Activated CD4-positive, alpha-beta T cell treated with anti-CD3 and anti-CD28 coated beads, Interleukin-2, amount 50 U/mL, for 48 hours (primary cell): ENCODE measurements at regions not wholly inside any gene's neighbourhood (a gene's known extent, or its start where the extent isn't known, plus 50 kb on each side); places are given as distances from the start of the nearest gene placed in this dataset.

Experiments used
- DNase-seq, 2 experiments: peaks; one replicate each; pipeline ENCODE4 v3.0.0-alpha.2; 2020

- no peak for DNase-seq
Observed at GRCh38 chr2:226680719-226681118, 118.9 kb downstream of the IRS1 start.

DNA sequence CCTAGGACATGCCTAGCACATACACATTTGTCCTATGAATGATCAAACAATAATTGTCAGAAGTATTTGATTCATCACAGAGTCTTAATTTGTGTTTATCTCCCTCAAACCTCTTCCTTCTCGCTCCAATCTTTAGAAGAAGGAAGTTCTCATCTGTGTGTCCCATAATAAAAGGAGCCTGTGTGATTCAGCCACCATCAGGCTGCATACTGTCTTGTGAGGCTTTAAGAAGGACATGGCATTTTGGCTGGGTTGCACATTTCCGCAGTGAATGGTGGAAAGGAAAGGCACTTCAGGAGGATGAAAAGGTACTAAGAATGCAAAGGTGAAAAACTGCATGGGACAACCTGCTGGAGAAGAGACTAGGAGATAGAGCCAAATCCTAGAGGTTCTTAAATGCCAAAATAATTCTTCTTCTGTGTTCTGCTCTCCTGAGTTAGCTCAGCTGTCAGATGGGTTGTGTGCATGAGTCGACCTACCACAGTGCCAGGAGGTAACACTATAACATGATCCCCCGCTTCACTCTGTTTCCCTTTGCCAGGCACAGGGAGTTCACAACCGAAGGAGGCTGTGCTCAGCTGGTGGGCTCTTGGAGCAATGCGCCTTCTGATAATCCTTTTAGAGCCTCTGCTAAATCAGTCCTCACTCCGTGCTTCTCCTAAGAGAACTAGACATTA is 120.1 kb downstream of the IRS1 start:
- no peak for DNase-seq

DNA sequence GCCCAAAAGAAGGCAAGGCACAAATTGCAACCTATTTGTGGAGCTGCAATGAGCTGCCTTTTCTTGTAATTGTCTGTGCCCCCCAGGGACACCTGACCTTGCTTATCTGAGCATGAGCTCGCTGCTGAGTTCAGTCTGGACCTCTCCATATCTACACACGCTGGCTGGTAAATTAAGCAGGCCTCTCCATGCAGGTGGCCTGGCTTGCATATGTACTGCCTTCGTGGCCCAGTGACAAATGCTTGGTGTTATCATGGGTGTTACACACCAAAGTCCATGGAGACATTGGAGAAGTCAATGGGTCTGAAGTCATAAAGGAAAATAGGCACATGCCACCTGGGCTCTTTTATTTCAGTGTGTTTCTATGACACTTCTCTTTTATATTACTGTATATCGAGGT is 121.2 kb downstream of the IRS1 start:
- DNase-seq, result no peak

DNA sequence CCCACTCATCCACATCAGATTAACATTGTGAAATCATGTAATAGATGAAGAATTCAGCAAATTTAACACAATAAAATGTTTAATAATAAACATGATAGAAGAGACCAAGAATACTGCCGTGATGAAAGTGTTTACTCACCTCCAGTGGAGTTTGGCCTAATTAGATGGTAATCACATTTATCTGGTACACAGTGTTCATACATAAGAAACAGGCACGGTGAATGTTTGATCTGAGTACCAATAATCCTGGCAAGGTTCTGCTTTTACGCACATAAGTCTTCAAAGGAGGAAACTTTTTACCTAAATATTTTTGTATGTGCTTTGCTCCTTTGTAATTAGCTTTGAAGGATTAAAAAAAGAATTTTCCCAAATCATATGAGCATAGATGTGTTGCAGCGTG is 122.5 kb downstream of the IRS1 start:
- DNase-seq, result no peak

DNA sequence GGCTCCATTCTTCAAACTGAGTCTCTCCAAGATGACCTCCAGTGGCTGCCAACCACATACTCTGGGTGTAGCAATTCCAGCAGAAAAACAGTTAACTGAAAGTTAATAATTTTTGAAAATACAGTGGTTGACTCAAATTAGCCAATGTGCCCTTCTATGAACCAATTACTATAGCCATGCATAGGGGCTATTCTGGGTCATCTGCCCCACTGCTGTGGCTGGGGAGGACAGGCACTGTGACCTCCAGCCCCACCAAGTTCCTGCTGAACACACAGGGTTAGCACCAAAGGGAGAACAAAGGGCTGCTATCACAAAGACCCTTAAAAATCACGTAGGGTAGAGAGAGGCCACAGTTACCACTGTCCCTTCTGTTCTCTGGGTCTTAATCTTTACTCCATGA is 123.0 kb downstream of the IRS1 start:
- DNase-seq, result no peak

- DNase-seq, result no peak
Observed at GRCh38 chr2:226674123-226674522, 125.5 kb downstream of the IRS1 start.

DNA sequence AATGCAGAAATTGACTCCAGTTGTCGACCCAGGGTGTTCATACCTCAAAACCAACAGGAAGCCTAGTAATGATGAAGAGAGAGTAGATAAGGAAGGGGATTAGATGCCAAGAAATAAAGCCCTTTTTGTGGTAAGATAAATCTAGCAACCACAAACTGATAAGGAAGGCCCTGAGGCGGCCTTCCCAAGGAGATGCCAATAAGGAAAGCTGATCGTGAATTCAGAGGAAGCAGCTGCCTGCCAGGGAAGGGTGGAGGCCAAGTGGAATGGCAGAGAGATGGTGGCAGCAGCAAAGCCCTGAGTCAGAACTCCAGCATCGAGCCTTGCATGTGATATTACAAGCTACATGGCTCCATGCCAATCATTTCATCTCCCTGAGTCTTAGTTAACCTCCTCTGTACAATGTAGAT is 126.3 kb downstream of the IRS1 start:
- peak in 1 of 2 experiments; percentile 2 for DNase-seq

GRCh38 chr2:226671141-226671676 is 128.4 kb downstream of the IRS1 start:
- DNase-seq, result no peak

GRCh38 chr2:226669905-226670304 is 129.7 kb downstream of the IRS1 start:
- no peak for DNase-seq

- no peak for DNase-seq
Observed at GRCh38 chr2:226669249-226669648, 130.4 kb downstream of the IRS1 start.

GRCh38 chr2:226667736-226668135 is 131.9 kb downstream of the IRS1 start:
- no peak for DNase-seq

DNA sequence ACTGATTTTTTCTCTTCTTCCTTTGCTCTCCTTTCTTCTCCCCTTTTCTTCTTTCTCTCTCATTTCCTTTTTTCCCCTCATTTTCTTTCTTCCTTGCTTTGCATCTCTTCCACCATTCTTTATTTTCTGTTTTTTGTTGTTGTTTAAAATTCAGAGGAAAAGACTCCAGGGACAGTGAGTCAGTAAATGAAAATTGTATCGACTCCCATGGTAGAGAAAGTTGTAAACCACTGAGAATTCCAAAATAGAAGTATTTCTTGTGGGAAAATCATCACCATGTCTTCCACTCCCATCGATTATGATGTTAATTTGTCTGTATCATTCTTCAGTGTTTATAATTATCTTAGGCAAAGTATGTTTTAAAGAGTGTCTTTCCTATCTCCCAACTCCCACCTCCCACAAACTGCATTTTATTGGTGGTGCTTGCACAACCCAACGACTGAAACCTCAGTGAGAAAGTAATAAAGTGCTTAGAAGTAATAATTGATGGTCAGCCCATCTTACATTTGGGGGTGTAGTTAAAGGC is 134.3 kb downstream of the IRS1 start:
- no peak for DNase-seq

GRCh38 chr2:226664661-226665060 is 135.0 kb downstream of the IRS1 start:
- no peak for DNase-seq

DNA sequence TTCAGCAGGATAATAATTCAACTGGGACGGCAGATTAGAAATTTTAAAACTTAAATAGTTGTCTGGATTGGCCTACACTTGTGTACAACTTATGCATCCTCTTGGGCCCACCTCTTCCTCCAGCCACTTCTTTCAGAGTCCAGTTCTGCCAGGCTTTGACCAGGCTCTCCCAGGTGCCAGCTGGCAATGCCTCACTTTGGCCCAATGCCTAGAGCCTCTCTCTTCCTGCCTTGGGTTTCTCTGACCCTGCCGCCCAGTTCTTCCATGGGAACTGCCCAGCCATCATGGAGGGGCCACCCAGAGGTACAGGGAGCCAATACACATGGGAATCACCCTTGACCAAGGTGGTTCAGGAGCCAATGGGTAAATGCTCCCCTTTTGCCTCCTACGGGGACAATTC is 135.5 kb downstream of the IRS1 start:
- DNase-seq, result no peak

GRCh38 chr2:226661789-226662545 is 137.7 kb downstream of the IRS1 start:
- no peak for DNase-seq

- no peak for DNase-seq
Observed at GRCh38 chr2:226660526-226660925, 139.1 kb downstream of the IRS1 start.

GRCh38 chr2:226660124-226660523 is 139.5 kb downstream of the IRS1 start:
- DNase-seq, result no peak

GRCh38 chr2:226659410-226659809 is 140.2 kb downstream of the IRS1 start:
- no peak for DNase-seq

DNA sequence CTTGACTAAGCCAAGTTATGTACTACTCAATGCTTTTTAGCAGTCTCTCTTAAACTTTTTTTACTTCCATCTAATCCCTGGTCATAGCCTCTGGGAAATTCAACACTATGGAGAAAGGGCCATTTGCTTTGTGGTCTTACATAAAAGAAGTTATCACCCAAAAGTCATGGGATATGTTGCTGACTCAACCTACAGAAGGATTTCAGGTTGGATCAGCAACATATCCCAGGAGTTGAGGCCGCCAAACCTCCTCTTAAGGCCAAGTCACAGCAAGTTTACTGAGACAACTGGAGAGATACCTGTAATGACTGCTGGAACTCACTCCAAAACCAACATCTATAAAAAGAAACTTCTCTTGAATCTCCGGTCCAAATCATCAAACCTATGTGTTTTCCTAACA is 141.1 kb downstream of the IRS1 start:
- no peak for DNase-seq

GRCh38 chr2:226657340-226658053 is 142.1 kb downstream of the IRS1 start:
- no peak for DNase-seq

DNA sequence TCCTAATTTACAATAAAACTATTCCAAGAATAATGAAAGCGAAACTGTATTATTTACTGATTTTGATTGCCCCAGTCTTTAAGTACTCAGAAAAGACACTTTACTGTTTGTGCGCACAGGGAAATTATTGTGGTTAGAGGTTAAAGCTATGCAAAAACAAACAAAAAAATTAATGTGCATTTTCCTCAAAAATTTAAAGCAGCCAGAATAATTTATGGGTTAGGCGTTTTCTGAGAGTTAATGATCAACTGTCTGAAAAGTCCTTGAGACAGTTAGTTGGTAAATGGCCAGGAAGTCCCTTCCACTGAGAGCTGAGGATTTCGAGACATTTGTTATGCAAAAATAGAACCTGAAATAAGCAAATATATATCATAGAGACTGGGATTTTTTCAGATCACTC is 143.3 kb downstream of the IRS1 start:
- no peak for DNase-seq

DNA sequence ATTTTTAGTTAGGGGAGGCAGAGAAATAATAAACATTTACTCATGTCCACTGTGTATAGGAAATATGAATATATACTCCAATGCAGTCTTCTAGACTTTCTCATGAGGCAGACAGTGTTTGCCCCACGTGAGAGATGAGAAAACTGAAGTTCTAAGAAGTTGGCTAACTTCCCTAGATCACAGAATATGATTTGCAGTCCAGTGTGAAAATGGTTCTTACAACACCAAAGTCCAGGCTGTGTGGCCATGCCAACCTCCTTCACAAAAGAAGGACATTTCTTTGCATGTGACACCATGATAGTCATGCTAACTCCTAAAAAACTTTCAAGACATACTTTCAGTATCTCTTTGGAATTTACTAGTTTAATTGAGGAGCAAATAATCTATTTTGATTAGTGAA is 143.7 kb downstream of the IRS1 start:
- no peak for DNase-seq

- DNase-seq, result no peak
Observed at GRCh38 chr2:226652983-226653765, 146.4 kb downstream of the IRS1 start.
